ENCODE measurements at regions not wholly inside any gene's neighbourhood (a gene's known extent, or its start where the extent isn't known, plus 50 kb on each side); places are given as distances from the start of the nearest gene placed in this dataset.

DNA sequence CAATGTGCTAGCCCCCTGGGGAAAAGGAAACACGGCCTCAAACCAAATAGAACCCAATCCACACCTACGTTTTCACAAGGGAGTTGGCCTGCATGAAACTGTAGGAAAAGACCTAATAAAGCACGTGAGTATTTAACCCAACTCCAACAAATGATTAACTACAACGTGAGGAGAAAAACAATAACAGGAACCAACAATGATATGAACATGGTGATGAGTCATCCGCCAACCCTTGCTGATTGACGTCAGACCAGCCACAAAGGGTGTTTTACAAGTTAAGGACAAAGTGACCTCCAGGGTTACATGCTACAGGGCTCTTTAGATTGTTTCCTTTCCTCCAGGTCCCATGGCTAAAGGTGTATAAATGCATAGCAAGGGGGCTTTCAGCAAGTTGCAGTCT is 460.5 kb downstream of the COG6 start:
- Histone ChIP-seq H3K4me3 (ENCODE audit: low read depth, low read length) (no peak overlapping the region), H3K9me3 (ENCODE audit: control insufficient read depth, insufficient read depth, low read depth, low read length) (no peaks in the 10 kb centered on the region), H3K36me3 (ENCODE audit: control insufficient read depth in 2 of 2, insufficient read depth in 1 of 2, low read length in 2 of 2) (no peaks in the 10 kb centered on the region), H3K4me1 (ENCODE audit: control insufficient read depth, insufficient read depth, low read length) (peaks cover 7% of the 10 kb centered on the region), H3K27ac (ENCODE audit: extremely low read depth, low read depth, low read length) (no peak overlapping the region)
- CTCF ChIA-PET, result no interaction called here
- POLR2A ChIA-PET, result no interaction called here
- peak; percentile 86 for TF ChIP-seq ZBTB21 (tag by site-specific recombination; IDR thresholded peaks at IDR 0.05)
- TF ChIP-seq ZNF76 (tag by site-specific recombination; IDR thresholded peaks at IDR 0.05; ENCODE audit: borderline replicate concordance, low read depth), result no peak
- TF ChIP-seq ZNF274 (IDR thresholded peaks at IDR 0.05; ENCODE audit: low read length), result no peak
- TF ChIP-seq ZNF274 (tag by site-specific recombination; IDR thresholded peaks at IDR 0.05; ENCODE audit: borderline replicate concordance), result no peak
- TF ChIP-seq, protein P1, sequence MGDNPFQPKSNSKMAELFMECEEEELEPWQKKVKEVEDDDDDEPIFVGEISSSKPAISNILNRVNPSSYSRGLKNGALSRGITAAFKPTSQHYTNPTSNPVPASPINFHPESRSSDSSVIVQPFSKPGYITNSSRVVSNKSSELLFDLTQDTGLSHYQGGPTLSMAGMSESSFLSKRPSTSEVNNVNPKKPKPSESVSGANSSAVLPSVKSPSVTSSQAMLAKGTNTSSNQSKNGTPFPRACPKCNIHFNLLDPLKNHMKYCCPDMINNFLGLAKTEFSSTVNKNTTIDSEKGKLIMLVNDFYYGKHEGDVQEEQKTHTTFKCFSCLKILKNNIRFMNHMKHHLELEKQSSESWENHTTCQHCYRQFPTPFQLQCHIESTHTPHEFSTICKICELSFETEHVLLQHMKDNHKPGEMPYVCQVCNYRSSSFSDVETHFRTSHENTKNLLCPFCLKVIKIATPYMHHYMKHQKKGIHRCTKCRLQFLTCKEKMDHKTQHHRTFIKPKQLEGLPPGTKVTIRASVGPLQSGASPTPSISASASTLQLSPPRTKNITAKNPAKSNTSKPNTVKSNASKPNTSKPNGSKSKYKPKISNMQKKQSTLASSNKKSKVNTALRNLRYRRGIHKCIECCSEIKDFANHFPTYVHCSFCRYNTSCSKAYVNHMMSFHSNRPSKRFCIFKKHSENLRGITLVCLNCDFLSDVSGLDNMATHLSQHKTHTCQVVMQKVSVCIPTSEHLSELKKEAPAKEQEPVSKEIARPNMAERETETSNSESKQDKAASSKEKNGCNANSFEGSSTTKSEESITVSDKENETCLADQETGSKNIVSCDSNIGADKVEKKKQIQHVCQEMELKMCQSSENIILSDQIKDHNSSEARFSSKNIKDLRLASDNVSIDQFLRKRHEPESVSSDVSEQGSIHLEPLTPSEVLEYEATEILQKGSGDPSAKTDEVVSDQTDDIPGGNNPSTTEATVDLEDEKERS (tag by site-specific recombination; IDR thresholded peaks at IDR 0.05), result no peak
- no peak for TF ChIP-seq ZNF157 (tag by site-specific recombination; IDR thresholded peaks at IDR 0.05)
- no peak for TF ChIP-seq ZNF202 (tag by site-specific recombination; IDR thresholded peaks at IDR 0.05; ENCODE audit: borderline replicate concordance)
- no peak for TF ChIP-seq ZNF114 (tag by site-specific recombination; IDR thresholded peaks at IDR 0.05)
- TF ChIP-seq ZNF37A (tag by site-specific recombination; IDR thresholded peaks at IDR 0.05), result no peak
- no peak for TF ChIP-seq ZNF394 (tag by site-specific recombination; IDR thresholded peaks at IDR 0.05; ENCODE audit: borderline replicate concordance)
- no peak for TF ChIP-seq HOXD13 (CRISPR knock-in tag; IDR thresholded peaks at IDR 0.05; ENCODE audit: borderline replicate concordance)
- TF ChIP-seq ZNF561 (tag by site-specific recombination; IDR thresholded peaks at IDR 0.05; ENCODE audit: borderline replicate concordance), result no peak
- TF ChIP-seq ZNF623 (tag by site-specific recombination; IDR thresholded peaks at IDR 0.05), result no peak
- TF ChIP-seq, protein P2, sequence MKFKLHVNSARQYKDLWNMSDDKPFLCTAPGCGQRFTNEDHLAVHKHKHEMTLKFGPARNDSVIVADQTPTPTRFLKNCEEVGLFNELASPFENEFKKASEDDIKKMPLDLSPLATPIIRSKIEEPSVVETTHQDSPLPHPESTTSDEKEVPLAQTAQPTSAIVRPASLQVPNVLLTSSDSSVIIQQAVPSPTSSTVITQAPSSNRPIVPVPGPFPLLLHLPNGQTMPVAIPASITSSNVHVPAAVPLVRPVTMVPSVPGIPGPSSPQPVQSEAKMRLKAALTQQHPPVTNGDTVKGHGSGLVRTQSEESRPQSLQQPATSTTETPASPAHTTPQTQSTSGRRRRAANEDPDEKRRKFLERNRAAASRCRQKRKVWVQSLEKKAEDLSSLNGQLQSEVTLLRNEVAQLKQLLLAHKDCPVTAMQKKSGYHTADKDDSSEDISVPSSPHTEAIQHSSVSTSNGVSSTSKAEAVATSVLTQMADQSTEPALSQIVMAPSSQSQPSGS (tag by site-specific recombination; IDR thresholded peaks at IDR 0.05; ENCODE audit: low read depth), result peak; percentile 77
- TF ChIP-seq ZNF426 (tag by site-specific recombination; IDR thresholded peaks at IDR 0.05), result no peak
- TF ChIP-seq FEZF1 (tag by site-specific recombination; IDR thresholded peaks at IDR 0.05), result peak; percentile 74
- TF ChIP-seq, protein P3, sequence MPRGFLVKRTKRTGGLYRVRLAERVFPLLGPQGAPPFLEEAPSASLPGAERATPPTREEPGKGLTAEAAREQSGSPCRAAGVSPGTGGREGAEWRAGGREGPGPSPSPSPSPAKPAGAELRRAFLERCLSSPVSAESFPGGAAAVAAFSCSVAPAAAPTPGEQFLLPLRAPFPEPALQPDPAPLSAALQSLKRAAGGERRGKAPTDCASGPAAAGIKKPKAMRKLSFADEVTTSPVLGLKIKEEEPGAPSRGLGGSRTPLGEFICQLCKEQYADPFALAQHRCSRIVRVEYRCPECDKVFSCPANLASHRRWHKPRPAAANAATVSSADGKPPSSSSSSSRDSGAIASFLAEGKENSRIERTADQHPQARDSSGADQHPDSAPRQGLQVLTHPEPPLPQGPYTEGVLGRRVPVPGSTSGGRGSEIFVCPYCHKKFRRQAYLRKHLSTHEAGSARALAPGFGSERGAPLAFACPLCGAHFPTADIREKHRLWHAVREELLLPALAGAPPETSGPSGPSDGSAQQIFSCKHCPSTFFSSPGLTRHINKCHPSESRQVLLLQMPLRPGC (tag by site-specific recombination; IDR thresholded peaks at IDR 0.05), result peak; percentile 73; the same call in 1 of the 2 replicates
- TF ChIP-seq ZNF707 (tag by site-specific recombination; IDR thresholded peaks at IDR 0.05), result no peak
- TF ChIP-seq ZNF133 (tag by site-specific recombination; IDR thresholded peaks at IDR 0.05), result no peak
- TF ChIP-seq, protein P4, sequence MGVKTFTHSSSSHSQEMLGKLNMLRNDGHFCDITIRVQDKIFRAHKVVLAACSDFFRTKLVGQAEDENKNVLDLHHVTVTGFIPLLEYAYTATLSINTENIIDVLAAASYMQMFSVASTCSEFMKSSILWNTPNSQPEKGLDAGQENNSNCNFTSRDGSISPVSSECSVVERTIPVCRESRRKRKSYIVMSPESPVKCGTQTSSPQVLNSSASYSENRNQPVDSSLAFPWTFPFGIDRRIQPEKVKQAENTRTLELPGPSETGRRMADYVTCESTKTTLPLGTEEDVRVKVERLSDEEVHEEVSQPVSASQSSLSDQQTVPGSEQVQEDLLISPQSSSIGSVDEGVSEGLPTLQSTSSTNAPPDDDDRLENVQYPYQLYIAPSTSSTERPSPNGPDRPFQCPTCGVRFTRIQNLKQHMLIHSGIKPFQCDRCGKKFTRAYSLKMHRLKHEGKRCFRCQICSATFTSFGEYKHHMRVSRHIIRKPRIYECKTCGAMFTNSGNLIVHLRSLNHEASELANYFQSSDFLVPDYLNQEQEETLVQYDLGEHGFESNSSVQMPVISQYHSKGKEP (tag by site-specific recombination; IDR thresholded peaks at IDR 0.05), result no peak
- TF ChIP-seq, protein P5, sequence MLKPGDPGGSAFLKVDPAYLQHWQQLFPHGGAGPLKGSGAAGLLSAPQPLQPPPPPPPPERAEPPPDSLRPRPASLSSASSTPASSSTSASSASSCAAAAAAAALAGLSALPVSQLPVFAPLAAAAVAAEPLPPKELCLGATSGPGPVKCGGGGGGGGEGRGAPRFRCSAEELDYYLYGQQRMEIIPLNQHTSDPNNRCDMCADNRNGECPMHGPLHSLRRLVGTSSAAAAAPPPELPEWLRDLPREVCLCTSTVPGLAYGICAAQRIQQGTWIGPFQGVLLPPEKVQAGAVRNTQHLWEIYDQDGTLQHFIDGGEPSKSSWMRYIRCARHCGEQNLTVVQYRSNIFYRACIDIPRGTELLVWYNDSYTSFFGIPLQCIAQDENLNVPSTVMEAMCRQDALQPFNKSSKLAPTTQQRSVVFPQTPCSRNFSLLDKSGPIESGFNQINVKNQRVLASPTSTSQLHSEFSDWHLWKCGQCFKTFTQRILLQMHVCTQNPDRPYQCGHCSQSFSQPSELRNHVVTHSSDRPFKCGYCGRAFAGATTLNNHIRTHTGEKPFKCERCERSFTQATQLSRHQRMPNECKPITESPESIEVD (tag by site-specific recombination; IDR thresholded peaks at IDR 0.05), result peak; percentile 87
- no peak for TF ChIP-seq ZSCAN16 (tag by site-specific recombination; IDR thresholded peaks at IDR 0.05)
- no peak for TF ChIP-seq ZFP3 (tag by site-specific recombination; IDR thresholded peaks at IDR 0.05; ENCODE audit: low read depth)
- TF ChIP-seq ZNF155 (tag by site-specific recombination; IDR thresholded peaks at IDR 0.05), result no peak
- TF ChIP-seq ZXDB (tag by site-specific recombination; IDR thresholded peaks at IDR 0.05), result no peak; the same call in 1 of the 2 replicates
- TF ChIP-seq ZNF324 (tag by site-specific recombination; IDR thresholded peaks at IDR 0.05), result peak; percentile 33; the same call in 1 of the 2 replicates
- TF ChIP-seq TRIM28 (IDR thresholded peaks at IDR 0.05; ENCODE audit: borderline replicate concordance, low read length), result no peak
- no peak for TF ChIP-seq ZNF777 (tag by site-specific recombination; IDR thresholded peaks at IDR 0.05; ENCODE audit: borderline replicate concordance)
- no peak for TF ChIP-seq ZNF596 (tag by site-specific recombination; IDR thresholded peaks at IDR 0.05)
- no peak for TF ChIP-seq ZNF654 (tag by site-specific recombination; IDR thresholded peaks at IDR 0.05; ENCODE audit: low read depth)
- TF ChIP-seq GLIS1 (tag by site-specific recombination; IDR thresholded peaks at IDR 0.05), result peak; percentile 77
- peak; percentile 42; the same call in 1 of the 2 replicates for TF ChIP-seq GLIS2 (tag by site-specific recombination; IDR thresholded peaks at IDR 0.05)
